ENCODE measurements at regions not wholly inside any gene's neighbourhood (a gene's known extent, or its start where the extent isn't known, plus 50 kb on each side); places are given as distances from the start of the nearest gene placed in this dataset.

GRCh38 chr16:85988723-85989313 is 89.9 kb downstream of the IRF8 start:
- no peak for TF ChIP-seq CTCF (IDR thresholded peaks at IDR 0.05)
- no peak for TF ChIP-seq POLR2A (IDR thresholded peaks at IDR 0.05)

All from testis (tissue), 2 donors.